ENCODE measurements at regions not wholly inside any gene's neighbourhood (a gene's known extent, or its start where the extent isn't known, plus 50 kb on each side); places are given as distances from the start of the nearest gene placed in this dataset.
"Not testable (repeated sequence)": the region's sequence is repeated elsewhere in the genome, so short reads cannot be mapped to it uniquely, and the experiment has no call there.

DNA sequence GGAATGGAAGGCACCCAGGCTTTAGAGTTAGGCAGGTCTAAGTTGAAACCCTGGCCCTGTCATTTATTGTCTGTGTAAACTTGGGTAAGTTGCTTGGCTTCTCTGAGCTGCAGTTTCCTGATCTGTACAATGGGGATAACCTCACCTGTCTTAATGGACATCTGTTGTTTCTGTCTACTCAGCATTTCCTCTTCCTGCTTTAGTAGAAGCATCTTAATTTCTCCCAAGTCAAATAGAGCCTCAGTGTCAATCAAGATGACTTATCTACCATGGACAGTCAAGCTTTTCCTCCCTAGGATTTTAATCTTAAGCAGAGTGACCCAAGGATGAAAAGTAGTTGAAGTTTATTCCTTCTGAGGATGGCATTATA is 119.7 kb downstream of the FZD1 start:
- TF ChIP-seq, protein P1, sequence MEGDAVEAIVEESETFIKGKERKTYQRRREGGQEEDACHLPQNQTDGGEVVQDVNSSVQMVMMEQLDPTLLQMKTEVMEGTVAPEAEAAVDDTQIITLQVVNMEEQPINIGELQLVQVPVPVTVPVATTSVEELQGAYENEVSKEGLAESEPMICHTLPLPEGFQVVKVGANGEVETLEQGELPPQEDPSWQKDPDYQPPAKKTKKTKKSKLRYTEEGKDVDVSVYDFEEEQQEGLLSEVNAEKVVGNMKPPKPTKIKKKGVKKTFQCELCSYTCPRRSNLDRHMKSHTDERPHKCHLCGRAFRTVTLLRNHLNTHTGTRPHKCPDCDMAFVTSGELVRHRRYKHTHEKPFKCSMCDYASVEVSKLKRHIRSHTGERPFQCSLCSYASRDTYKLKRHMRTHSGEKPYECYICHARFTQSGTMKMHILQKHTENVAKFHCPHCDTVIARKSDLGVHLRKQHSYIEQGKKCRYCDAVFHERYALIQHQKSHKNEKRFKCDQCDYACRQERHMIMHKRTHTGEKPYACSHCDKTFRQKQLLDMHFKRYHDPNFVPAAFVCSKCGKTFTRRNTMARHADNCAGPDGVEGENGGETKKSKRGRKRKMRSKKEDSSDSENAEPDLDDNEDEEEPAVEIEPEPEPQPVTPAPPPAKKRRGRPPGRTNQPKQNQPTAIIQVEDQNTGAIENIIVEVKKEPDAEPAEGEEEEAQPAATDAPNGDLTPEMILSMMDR (IDR thresholded peaks at IDR 0.05; ENCODE audit: insufficient read depth, low read length, poor library complexity, severe bottlenecking) = no peak
- H3K36me3 ChIP-seq (ENCODE audit: control insufficient read depth, insufficient read depth, low read length) = no peaks in the 10 kb centered on the region
- no peaks in the 10 kb centered on the region; the same call in 1 of the 2 replicates for H3K27me3 ChIP-seq (replicated peaks; ENCODE audit: control insufficient read depth, insufficient read depth, low read length)
- H3K4me3 ChIP-seq (replicated peaks; ENCODE audit: low read depth, low read length) = no peak overlapping the region
- DNase-seq (ENCODE audit: extremely low read depth, insufficient read length) = no peak

DNA sequence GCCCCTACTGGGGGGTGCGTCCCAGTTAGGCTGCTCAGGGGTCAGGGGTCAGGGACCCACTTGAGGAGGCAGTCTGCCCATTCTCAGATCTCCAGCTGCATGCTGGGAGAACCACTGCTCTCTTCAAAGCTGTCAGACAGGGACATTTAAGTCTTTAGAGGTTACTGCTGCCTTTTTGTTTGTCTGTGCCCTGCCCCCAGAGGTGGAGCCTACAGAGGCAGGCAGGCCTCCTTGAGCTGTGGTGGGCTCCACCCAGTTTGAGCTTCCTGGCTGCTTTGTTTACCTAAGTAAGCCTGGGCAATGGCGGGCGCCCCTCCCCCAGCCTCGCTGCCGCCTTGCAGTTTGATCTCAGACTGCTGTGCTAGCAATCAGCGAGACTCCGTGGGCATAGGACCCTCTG is 130.5 kb downstream of the FZD1 start:
- DNase-seq (ENCODE audit: extremely low read depth, insufficient read length); H3K36me3 ChIP-seq (ENCODE audit: control insufficient read depth, insufficient read depth, low read length); H3K27me3 ChIP-seq (replicated peaks; ENCODE audit: control insufficient read depth, insufficient read depth, low read length); H3K4me3 ChIP-seq (replicated peaks; ENCODE audit: low read depth, low read length): not testable (repeated sequence)

DNA sequence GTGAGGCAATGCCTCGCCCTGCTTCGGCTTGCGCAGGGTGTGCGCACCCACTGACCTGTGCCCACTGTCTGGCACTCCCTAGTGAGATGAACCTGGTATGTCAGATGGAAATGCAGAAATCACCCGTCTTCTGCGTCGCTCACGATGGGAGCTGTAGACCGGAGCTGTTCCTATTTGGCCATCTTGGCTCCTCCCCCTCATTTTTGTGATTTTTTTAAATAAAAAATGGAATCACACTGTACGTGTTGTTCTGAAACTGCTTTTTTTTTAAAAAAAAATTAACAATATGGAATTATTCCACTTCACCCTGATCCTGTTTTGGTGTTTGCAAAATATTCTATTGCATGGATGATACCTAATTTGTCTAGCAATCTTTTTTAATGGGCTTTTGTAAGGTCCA is 131.1 kb downstream of the FZD1 start:
- not testable (repeated sequence) for DNase-seq (ENCODE audit: extremely low read depth, insufficient read length); H3K27me3 ChIP-seq (replicated peaks; ENCODE audit: control insufficient read depth, insufficient read depth, low read length); H3K4me3 ChIP-seq (replicated peaks; ENCODE audit: low read depth, low read length); H3K36me3 ChIP-seq (ENCODE audit: control insufficient read depth, insufficient read depth, low read length)

- TF ChIP-seq, protein P1 (IDR thresholded peaks at IDR 0.05; ENCODE audit: insufficient read depth, low read length, poor library complexity, severe bottlenecking) = no peak
- H3K4me3 ChIP-seq (replicated peaks; ENCODE audit: low read depth, low read length) = no peak overlapping the region
- no peak for DNase-seq (ENCODE audit: extremely low read depth, insufficient read length)
- H3K27me3 ChIP-seq (replicated peaks; ENCODE audit: control insufficient read depth, insufficient read depth, low read length) = no peaks in the 10 kb centered on the region
- no peaks in the 10 kb centered on the region for H3K36me3 ChIP-seq (ENCODE audit: control insufficient read depth, insufficient read depth, low read length)
These were observed 132.9 kb downstream of the FZD1 start for GRCh38 chr7:91397096-91397495.

DNA sequence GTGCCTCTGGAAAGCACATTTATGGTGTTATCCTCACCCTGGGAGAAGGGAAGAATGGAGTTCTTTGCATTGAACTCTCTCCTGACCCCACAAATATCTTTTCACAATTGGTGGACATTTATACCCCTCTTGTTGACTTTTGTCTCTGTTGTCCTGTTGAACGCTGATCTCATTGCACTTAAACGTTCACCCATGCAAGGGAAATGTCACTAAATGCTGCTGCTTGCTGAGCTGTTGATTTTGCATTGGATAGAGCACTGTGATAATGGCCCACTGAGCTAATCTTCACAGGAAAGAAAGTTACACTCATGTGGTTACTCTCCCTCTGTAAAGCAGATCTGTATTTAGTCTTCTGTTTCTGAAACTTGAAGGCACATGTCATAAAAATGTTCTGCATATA is 133.4 kb downstream of the FZD1 start:
- H3K36me3 ChIP-seq (ENCODE audit: control insufficient read depth, insufficient read depth, low read length) = no peaks in the 10 kb centered on the region
- H3K4me3 ChIP-seq (replicated peaks; ENCODE audit: low read depth, low read length) = no peak overlapping the region
- TF ChIP-seq, protein P1 (IDR thresholded peaks at IDR 0.05; ENCODE audit: insufficient read depth, low read length, poor library complexity, severe bottlenecking) = no peak
- DNase-seq (ENCODE audit: extremely low read depth, insufficient read length) = no peak
- no peaks in the 10 kb centered on the region for H3K27me3 ChIP-seq (replicated peaks; ENCODE audit: control insufficient read depth, insufficient read depth, low read length)

DNA sequence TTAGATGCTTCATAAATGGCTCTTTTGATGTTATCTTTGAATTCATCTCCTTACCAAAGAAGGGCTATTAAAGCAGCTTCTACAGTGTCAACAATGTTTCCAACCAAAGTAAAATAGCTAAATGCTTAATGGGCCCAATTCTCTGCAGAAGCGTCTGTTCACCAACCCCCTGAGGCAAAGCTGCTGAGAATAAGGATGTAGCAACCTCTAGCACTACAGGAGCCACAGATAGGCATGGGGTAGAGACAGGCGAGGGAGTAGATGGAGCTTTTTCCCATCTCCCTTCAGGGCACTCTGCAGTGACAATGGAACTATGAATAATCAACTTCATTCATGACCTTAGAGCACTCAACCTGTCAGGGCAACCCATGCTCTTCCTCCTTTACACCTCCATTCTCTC is 134.1 kb downstream of the FZD1 start:
- Histone ChIP-seq H3K27me3 (replicated peaks; ENCODE audit: control insufficient read depth, insufficient read depth, low read length) (no peaks in the 10 kb centered on the region), H3K4me3 (replicated peaks; ENCODE audit: low read depth, low read length) (no peak overlapping the region), H3K36me3 (ENCODE audit: control insufficient read depth, insufficient read depth, low read length) (no peaks in the 10 kb centered on the region)
- no peak for DNase-seq (ENCODE audit: extremely low read depth, insufficient read length)
- TF ChIP-seq, protein P1 (IDR thresholded peaks at IDR 0.05; ENCODE audit: insufficient read depth, low read length, poor library complexity, severe bottlenecking) = no peak

GRCh38 chr7:91405092-91405788 is 141.0 kb downstream of the FZD1 start:
- TF ChIP-seq, protein P1 (IDR thresholded peaks at IDR 0.05; ENCODE audit: insufficient read depth, low read length, poor library complexity, severe bottlenecking) = no peak
- no peak for DNase-seq (ENCODE audit: extremely low read depth, insufficient read length)

DNA sequence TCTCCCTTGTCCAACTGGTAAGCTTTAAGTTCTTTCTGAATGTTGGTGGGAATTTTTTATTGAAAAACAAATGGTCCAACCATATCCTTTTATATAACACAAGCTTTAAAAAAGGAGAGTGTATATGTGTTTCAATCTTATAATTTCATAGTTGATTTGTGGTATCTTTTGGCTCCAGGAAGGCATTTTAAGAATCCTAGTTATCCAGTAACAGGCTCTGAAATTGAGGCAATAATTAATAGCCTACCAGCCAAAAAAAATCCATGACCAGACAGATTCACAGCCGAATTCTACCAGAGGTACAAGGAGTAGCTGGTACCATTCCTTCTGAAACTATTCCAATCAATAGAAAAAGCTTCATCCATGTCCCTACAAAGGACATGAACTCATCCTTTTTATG is 141.6 kb downstream of the FZD1 start:
- H3K27me3 ChIP-seq (replicated peaks; ENCODE audit: control insufficient read depth, insufficient read depth, low read length); H3K4me3 ChIP-seq (replicated peaks; ENCODE audit: low read depth, low read length); H3K36me3 ChIP-seq (ENCODE audit: control insufficient read depth, insufficient read depth, low read length); DNase-seq (ENCODE audit: extremely low read depth, insufficient read length): not testable (repeated sequence)

More at GRCh38 chr7:91405092-91405788, 141.0 kb downstream of the FZD1 start:
- Histone ChIP-seq H3K27me3 (replicated peaks; ENCODE audit: control insufficient read depth, insufficient read depth, low read length) (no peaks in the 10 kb centered on the region), H3K36me3 (ENCODE audit: control insufficient read depth, insufficient read depth, low read length) (no peaks in the 10 kb centered on the region), H3K4me3 (replicated peaks; ENCODE audit: low read depth, low read length) (no peak overlapping the region)
